ENCODE measurements at regions not wholly inside any gene's neighbourhood (a gene's known extent, or its start where the extent isn't known, plus 50 kb on each side); places are given as distances from the start of the nearest gene placed in this dataset.
"Not testable (repeated sequence)": the region's sequence is repeated elsewhere in the genome, so short reads cannot be mapped to it uniquely, and the experiment has no call there.

DNA sequence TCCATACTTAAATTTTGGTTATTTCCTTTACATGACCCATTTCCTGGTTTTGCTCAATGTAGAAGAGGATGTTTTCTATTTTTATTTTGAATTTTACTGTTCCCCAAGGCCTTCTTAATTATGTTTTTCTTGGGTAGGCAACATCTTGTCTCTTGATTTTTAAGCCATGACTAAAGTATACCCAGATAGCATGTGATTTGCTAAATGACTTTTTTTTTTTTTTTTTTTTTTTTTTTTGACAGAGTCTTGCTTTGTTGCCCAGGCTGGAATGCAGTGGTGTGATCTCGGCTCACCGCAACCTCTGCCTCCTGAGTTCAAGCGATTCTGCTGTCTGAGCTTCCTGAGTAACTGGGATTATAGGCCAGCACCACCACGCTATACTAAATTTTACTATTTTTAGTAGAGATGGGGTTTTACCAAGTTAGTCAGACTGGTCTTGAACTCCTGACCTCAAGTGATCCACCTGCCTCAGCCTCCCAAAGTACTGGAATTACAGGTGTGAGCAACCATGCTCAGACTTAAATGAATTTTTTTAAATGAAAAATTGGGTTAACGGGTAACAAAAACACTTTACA lies 198.6 kb upstream of the DAB2 start:
- Histone ChIP-seq H3K4me3 (ENCODE audit: low read length in 2 of 2) (no peak overlapping the region), H3K36me3 (ENCODE audit: insufficient read depth, low read length) (no peaks in the 10 kb centered on the region), H3K27ac (ENCODE audit: low read depth, low read length) (no peak overlapping the region), H3K9me3 (ENCODE audit: control insufficient read depth in 1 of 2, low read length in 2 of 2) (no peaks in the 10 kb centered on the region), H3K27me3 (ENCODE audit: insufficient read depth, low read length) (no peaks in the 10 kb centered on the region), H3K4me1 (ENCODE audit: insufficient read depth, low read length) (no peaks in the 10 kb centered on the region)
- Mint-ChIP-seq H3K27me3 (peaks cover 16 to 24% of the 10 kb centered on the region in 2 donors), H3K27ac (no peak overlapping the region), H3K4me3 (no peak overlapping the region), H3K4me1 (no peaks in the 10 kb centered on the region), H3K9me3 (peaks cover 0 to 3% (median 0%) of the 10 kb centered on the region in 8 donors), H3K36me3 (no peaks in the 10 kb centered on the region)
- no peak for DNase-seq
- intact Hi-C loops (cut with micrococcal nuclease), result no loop called here
- CTCF ChIA-PET (ENCODE audit: partially characterized antibody), result no interaction called here
- POLR2A ChIA-PET (ENCODE audit: partially characterized antibody), result no interaction called here

DNA sequence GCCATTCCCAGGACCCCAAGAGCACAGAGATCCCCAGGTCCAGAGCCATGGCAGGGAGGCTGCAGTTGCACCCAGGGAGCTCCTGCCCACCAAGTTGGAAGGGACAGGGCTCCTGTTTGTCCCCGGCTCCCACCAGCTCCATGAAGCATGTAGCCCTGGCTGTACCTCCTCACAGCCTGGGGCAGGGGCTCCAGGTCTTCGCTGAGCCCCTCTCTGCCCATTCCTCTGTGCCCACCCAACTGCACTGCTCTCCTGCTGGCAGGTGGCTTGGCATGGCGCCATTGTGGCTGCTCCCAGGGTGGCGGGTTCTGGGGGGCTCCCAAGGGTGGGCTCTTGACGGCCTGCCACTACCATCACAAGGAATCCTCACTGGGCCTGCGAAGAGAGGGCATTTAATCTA lies 197.5 kb upstream of the DAB2 start:
- DNase-seq, result no peak
- ChIA-PET POLR2A (ENCODE audit: partially characterized antibody) (no interaction called here), CTCF (ENCODE audit: partially characterized antibody) (no interaction called here)
- no peaks in the 10 kb centered on the region for H3K36me3 ChIP-seq (ENCODE audit: insufficient read depth, low read length)
- Mint-ChIP-seq H3K9me3 (peaks cover 0 to 3% (median 0%) of the 10 kb centered on the region in 8 donors), H3K27me3 (peaks cover 12 to 21% of the 10 kb centered on the region in 2 donors), H3K4me3 (no peak overlapping the region), H3K27ac (no peak overlapping the region), H3K4me1 (no peaks in the 10 kb centered on the region), H3K36me3 (no peaks in the 10 kb centered on the region)
- no peaks in the 10 kb centered on the region for H3K9me3 ChIP-seq (ENCODE audit: control insufficient read depth in 1 of 2, low read length in 2 of 2)
- no peak overlapping the region for H3K4me3 ChIP-seq (ENCODE audit: low read length in 2 of 2)
- intact Hi-C loops (cut with micrococcal nuclease), result no loop called here
- no peaks in the 10 kb centered on the region for H3K4me1 ChIP-seq (ENCODE audit: insufficient read depth, low read length)
- H3K27me3 ChIP-seq (ENCODE audit: insufficient read depth, low read length), result no peaks in the 10 kb centered on the region
- H3K27ac ChIP-seq (ENCODE audit: low read depth, low read length), result no peak overlapping the region

DNA sequence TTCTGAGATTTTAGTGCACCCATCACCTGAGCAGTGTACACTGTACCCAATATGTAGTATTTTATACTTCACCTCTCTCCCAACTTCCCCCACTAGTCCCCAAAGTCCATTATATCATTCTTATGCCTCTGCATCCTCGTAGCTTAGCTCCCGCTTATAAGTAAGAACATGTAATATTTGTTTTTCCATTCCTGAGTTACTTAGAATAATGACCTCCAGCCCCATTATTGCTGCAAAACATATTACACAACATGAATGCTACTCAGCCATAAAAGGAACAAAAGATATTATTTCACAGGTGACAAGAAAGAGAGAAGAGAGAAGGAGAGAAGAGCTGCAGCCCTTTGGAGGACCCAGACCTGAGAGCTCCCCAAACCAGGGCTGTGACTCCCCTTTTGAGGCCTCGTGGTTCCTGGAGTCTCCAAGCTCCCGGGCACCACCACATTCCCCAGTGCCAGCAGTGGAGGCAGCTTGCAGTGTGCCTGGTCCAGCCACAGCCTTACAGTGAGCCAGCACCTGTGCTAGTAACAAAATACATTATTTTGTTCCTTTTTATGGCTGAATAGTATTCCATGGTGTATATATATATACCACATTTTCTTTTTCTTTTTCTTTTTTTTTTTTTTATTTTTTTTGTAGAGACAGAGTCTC lies 194.5 kb upstream of the DAB2 start:
- Histone ChIP-seq H3K4me1 (ENCODE audit: insufficient read depth, low read length) (no peaks in the 10 kb centered on the region), H3K36me3 (ENCODE audit: insufficient read depth, low read length) (no peaks in the 10 kb centered on the region), H3K9me3 (ENCODE audit: control insufficient read depth in 1 of 2, low read length in 2 of 2) (no peaks in the 10 kb centered on the region), H3K27me3 (ENCODE audit: insufficient read depth, low read length) (no peaks in the 10 kb centered on the region), H3K27ac (ENCODE audit: low read depth, low read length) (no peak overlapping the region), H3K4me3 (ENCODE audit: low read length in 2 of 2) (no peak overlapping the region)
- ChIA-PET POLR2A (ENCODE audit: partially characterized antibody) (no interaction called here), CTCF (ENCODE audit: partially characterized antibody) (no interaction called here)
- Mint-ChIP-seq H3K4me1 (no peaks in the 10 kb centered on the region), H3K9me3 (no peaks in the 10 kb centered on the region), H3K27me3 (peaks cover 8 to 10% of the 10 kb centered on the region in 2 donors), H3K4me3 (no peak overlapping the region), H3K27ac (no peak overlapping the region), H3K36me3 (no peaks in the 10 kb centered on the region)
- intact Hi-C loops (cut with micrococcal nuclease), result no loop called here
- DNase-seq, result no peak

DNA sequence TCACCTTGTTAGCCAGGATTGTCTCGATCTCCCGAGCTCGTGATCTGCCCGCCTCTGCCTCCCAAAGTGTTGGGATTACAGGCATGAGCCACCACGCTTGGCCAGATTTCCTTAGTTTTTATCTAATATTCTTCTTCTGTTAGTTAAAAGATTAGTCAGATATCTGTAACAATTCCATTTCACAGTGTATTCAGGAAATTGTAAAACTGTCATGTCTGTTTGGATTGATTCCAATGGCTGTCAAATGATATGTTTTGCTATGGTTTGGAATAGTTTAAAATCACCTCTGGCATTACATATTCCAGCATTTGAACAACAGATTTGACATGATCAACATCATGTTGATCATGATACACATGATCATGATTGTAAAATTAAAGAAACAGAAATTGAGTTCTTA lies 193.6 kb upstream of the DAB2 start:
- Histone ChIP-seq H3K9me3 (ENCODE audit: control insufficient read depth in 1 of 2, low read length in 2 of 2) (no peaks in the 10 kb centered on the region), H3K27me3 (ENCODE audit: insufficient read depth, low read length) (no peaks in the 10 kb centered on the region), H3K36me3 (ENCODE audit: insufficient read depth, low read length) (no peaks in the 10 kb centered on the region), H3K4me1 (ENCODE audit: insufficient read depth, low read length) (no peaks in the 10 kb centered on the region), H3K27ac (ENCODE audit: low read depth, low read length) (no peak overlapping the region), H3K4me3 (ENCODE audit: low read length in 2 of 2) (no peak overlapping the region)
- Mint-ChIP-seq H3K4me1 (no peaks in the 10 kb centered on the region), H3K36me3 (no peaks in the 10 kb centered on the region), H3K27me3 (peaks cover 7 to 10% of the 10 kb centered on the region in 2 donors), H3K27ac (no peak overlapping the region), H3K4me3 (no peak overlapping the region), H3K9me3 (no peaks in the 10 kb centered on the region)
- intact Hi-C loops (cut with micrococcal nuclease), result no loop called here
- no peak for DNase-seq
- ChIA-PET CTCF (ENCODE audit: partially characterized antibody) (no interaction called here), POLR2A (ENCODE audit: partially characterized antibody) (no interaction called here)

DNA sequence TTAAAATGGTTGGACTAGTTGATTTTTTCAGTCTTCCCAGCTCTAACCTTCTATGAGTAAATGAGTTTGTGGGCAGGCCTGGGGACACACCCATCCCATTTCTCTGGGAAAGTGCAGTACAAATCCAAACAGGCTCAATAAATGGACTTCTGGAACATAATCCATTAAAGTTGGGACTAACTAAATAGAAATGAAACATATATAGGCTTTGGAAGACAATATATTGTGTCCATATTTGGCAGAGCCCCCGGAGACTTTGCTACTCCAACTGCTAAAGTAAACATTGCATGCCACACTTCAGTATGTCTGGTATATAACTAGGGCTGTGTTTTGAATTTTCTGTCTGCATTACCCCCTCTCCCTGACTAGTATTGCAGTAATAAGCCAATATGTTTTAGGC lies 191.4 kb upstream of the DAB2 start:
- intact Hi-C loops (cut with micrococcal nuclease), result no loop called here
- H3K4me3 ChIP-seq (ENCODE audit: low read length in 2 of 2), result no peak overlapping the region
- H3K36me3 ChIP-seq (ENCODE audit: insufficient read depth, low read length), result no peaks in the 10 kb centered on the region
- no peaks in the 10 kb centered on the region for H3K4me1 ChIP-seq (ENCODE audit: insufficient read depth, low read length)
- DNase-seq, result no peak
- Mint-ChIP-seq H3K36me3 (no peaks in the 10 kb centered on the region), H3K27me3 (peaks cover 9 to 10% of the 10 kb centered on the region in 2 donors), H3K9me3 (no peaks in the 10 kb centered on the region), H3K27ac (no peak overlapping the region), H3K4me1 (no peaks in the 10 kb centered on the region), H3K4me3 (no peak overlapping the region)
- no peaks in the 10 kb centered on the region for H3K9me3 ChIP-seq (ENCODE audit: control insufficient read depth in 1 of 2, low read length in 2 of 2)
- ChIA-PET POLR2A (ENCODE audit: partially characterized antibody) (no interaction called here), CTCF (ENCODE audit: partially characterized antibody) (no interaction called here)
- H3K27me3 ChIP-seq (ENCODE audit: insufficient read depth, low read length), result no peaks in the 10 kb centered on the region
- no peak overlapping the region for H3K27ac ChIP-seq (ENCODE audit: low read depth, low read length)

DNA sequence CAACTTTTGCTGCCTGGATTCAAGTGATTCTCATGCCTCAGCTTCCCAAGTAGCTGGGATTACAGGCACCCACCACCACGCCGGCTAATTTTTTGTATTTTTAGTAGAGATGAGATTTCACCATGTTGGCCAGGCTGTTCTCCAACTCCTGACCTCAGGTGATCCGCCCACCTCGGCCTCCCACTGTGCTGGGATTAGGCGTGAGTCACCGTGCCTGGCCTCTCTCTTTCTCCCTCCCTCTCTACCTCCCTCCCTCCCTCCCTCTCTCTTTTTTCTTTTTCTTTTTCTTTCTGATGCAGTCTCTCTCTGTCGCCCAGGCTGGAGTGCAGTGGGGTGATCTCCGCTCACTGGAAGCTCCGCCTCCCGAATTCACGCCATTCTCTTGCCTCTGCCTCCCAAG lies 186.3 kb upstream of the DAB2 start:
- H3K27ac Mint-ChIP-seq; POLR2A ChIA-PET (ENCODE audit: partially characterized antibody); CTCF ChIA-PET (ENCODE audit: partially characterized antibody); H3K9me3 ChIP-seq (ENCODE audit: control insufficient read depth in 1 of 2, low read length in 2 of 2); H3K4me3 Mint-ChIP-seq; H3K27me3 Mint-ChIP-seq; intact Hi-C loops (cut with micrococcal nuclease); H3K27me3 ChIP-seq (ENCODE audit: insufficient read depth, low read length); H3K36me3 Mint-ChIP-seq; DNase-seq; H3K4me3 ChIP-seq (ENCODE audit: low read length in 2 of 2); H3K27ac ChIP-seq (ENCODE audit: low read depth, low read length); H3K4me1 ChIP-seq (ENCODE audit: insufficient read depth, low read length); H3K4me1 Mint-ChIP-seq; H3K9me3 Mint-ChIP-seq; H3K36me3 ChIP-seq (ENCODE audit: insufficient read depth, low read length): not testable (repeated sequence)

DNA sequence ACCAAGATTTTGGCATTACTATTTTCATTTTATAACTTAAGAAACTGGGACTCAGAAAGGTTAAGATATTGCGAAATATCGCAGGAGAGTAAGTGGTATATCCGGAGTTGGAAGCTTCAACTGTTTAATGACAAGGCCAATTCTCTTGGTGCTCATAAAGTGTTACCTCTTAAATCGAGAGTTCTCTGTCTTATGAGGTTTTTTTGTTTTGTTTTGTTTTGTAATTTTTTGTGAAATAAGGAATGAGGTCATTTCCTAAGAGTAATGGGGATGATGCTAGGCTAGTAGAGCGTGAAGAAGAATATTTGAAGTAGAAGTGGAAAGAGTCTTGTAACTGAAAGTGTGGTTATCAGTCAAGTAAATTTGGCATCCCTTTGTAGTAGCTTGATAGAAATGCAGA lies 183.2 kb upstream of the DAB2 start:
- no peaks in the 10 kb centered on the region for H3K36me3 ChIP-seq (ENCODE audit: insufficient read depth, low read length)
- Mint-ChIP-seq H3K27me3 (peaks cover under 1 to 9% of the 10 kb centered on the region in 2 donors), H3K36me3 (no peaks in the 10 kb centered on the region), H3K4me1 (no peaks in the 10 kb centered on the region), H3K9me3 (peaks cover 0 to 1% (median 0%) of the 10 kb centered on the region in 8 donors), H3K27ac (no peak overlapping the region), H3K4me3 (no peak overlapping the region)
- DNase-seq, result no peak
- no peaks in the 10 kb centered on the region for H3K27me3 ChIP-seq (ENCODE audit: insufficient read depth, low read length)
- intact Hi-C loops (cut with micrococcal nuclease), result no loop called here
- H3K4me1 ChIP-seq (ENCODE audit: insufficient read depth, low read length), result no peaks in the 10 kb centered on the region
- H3K4me3 ChIP-seq (ENCODE audit: low read length in 2 of 2), result no peak overlapping the region
- H3K27ac ChIP-seq (ENCODE audit: low read depth, low read length), result no peak overlapping the region
- no peaks in the 10 kb centered on the region for H3K9me3 ChIP-seq (ENCODE audit: control insufficient read depth in 1 of 2, low read length in 2 of 2)
- POLR2A ChIA-PET (ENCODE audit: partially characterized antibody), result no interaction called here
- CTCF ChIA-PET (ENCODE audit: partially characterized antibody), result no interaction called here

DNA sequence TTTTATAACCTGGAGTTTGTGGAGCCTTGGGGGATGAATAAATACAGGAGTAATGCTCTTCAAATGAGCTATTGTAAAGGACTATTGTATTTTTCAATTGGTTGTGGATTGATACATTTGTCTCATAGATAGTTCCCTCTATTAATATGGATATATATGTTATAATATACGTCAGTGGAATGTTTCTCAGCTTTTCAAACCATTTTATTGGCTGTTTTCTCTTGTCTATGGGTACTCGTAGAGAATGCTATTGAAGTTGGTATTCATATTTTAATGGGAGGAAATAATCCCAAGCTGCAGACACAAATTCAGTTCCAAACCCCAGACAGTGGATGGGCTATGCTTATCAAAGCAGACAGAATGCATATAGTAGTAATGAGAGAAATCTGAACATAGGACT lies 181.8 kb upstream of the DAB2 start:
- H3K27me3 ChIP-seq (ENCODE audit: insufficient read depth, low read length), result no peaks in the 10 kb centered on the region
- no peaks in the 10 kb centered on the region for H3K9me3 ChIP-seq (ENCODE audit: control insufficient read depth in 1 of 2, low read length in 2 of 2)
- no peak for DNase-seq
- H3K4me3 ChIP-seq (ENCODE audit: low read length in 2 of 2), result no peak overlapping the region
- Mint-ChIP-seq H3K4me3 (no peak overlapping the region), H3K27me3 (peaks cover 0 to 6% of the 10 kb centered on the region in 2 donors), H3K9me3 (peaks cover 0 to 1% (median 0%) of the 10 kb centered on the region in 8 donors), H3K27ac (no peak overlapping the region), H3K36me3 (no peaks in the 10 kb centered on the region), H3K4me1 (no peaks in the 10 kb centered on the region)
- intact Hi-C loops (cut with micrococcal nuclease), result no loop called here
- H3K27ac ChIP-seq (ENCODE audit: low read depth, low read length), result no peak overlapping the region
- CTCF ChIA-PET (ENCODE audit: partially characterized antibody), result no interaction called here
- H3K4me1 ChIP-seq (ENCODE audit: insufficient read depth, low read length), result no peaks in the 10 kb centered on the region
- H3K36me3 ChIP-seq (ENCODE audit: insufficient read depth, low read length), result no peaks in the 10 kb centered on the region
- POLR2A ChIA-PET (ENCODE audit: partially characterized antibody), result no interaction called here
